IPS-18c (cell line): ENCODE measurements at regions not wholly inside any gene's neighbourhood (a gene's known extent, or its start where the extent isn't known, plus 50 kb on each side); places are given as distances from the start of the nearest gene placed in this dataset.

Experiments used
- H3K4me3 ChIP-seq: 2 replicates; pipeline ENCODE4 v1.7.0; 2013; ENCODE audit warnings: low read depth, mild to moderate bottlenecking, low read length, moderate library complexity; ENCODE audit not compliant: insufficient read depth
- H3K9me3 ChIP-seq: one replicate; pipeline ENCODE4 v1.6.1; 2013; ENCODE audit warnings: mild to moderate bottlenecking, low read length, moderate library complexity; ENCODE audit not compliant: control insufficient read depth, insufficient read depth

- H3K9me3 ChIP-seq: no peaks in the 10 kb centered on the region
- H3K4me3 ChIP-seq: no peak overlapping the region
Observed at GRCh38 chr13:89806594-89806993, 1540.9 kb upstream of the MIR17HG start.

- no peak overlapping the region for H3K4me3 ChIP-seq
- no peaks in the 10 kb centered on the region for H3K9me3 ChIP-seq
Observed at GRCh38 chr13:89812856-89813255, 1534.6 kb upstream of the MIR17HG start.

GRCh38 chr13:89816404-89816803 lies 1531.1 kb upstream of the MIR17HG start:
- no peak overlapping the region for H3K4me3 ChIP-seq
- peaks cover 2% of the 10 kb centered on the region for H3K9me3 ChIP-seq

GRCh38 chr13:89822467-89822866 lies 1525.0 kb upstream of the MIR17HG start:
- Histone ChIP-seq H3K4me3 (no peak overlapping the region), H3K9me3 (peaks cover 2% of the 10 kb centered on the region)

- Histone ChIP-seq H3K4me3 (no peak overlapping the region), H3K9me3 (no peaks in the 10 kb centered on the region)
Observed at GRCh38 chr13:89827552-89827951, 1519.9 kb upstream of the MIR17HG start.

DNA sequence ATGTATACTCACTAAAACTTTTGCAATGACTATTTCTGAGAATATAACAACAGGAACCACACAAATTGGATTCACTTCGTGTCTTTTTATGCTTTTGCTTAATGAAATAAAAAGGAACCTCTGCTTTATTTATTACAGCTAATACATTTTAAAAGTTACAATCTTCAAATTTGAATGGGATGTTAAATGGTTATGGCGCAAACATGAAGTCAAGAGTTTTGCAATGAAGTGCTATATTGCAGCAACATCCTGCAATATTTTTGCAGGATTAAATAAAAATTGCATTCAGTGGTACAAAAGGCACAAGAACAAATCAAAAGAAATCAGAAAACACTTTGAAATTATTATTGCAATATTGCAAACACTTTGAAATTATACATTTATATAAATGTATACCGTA lies 1519.0 kb upstream of the MIR17HG start:
- Histone ChIP-seq H3K4me3 (no peak overlapping the region), H3K9me3 (no peaks in the 10 kb centered on the region)

DNA sequence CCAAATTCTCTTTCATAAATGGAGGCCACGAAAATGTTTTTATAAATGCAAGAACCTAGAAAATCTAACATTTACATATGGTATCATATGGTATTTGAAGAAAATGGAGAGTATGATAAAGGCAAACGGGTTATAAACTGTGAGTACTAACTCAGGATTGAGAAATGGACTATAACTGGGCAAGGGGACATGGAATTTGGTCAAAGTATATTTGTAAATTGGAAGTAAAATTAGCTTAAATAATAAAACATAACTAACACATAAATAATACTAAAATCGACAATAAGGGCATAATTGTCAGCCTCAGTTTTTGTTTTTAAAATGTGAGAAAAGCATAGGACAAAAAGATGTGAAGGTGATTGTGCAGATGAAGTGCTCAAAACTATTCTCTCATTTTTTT lies 1516.3 kb upstream of the MIR17HG start:
- H3K4me3 ChIP-seq: no peak overlapping the region

DNA sequence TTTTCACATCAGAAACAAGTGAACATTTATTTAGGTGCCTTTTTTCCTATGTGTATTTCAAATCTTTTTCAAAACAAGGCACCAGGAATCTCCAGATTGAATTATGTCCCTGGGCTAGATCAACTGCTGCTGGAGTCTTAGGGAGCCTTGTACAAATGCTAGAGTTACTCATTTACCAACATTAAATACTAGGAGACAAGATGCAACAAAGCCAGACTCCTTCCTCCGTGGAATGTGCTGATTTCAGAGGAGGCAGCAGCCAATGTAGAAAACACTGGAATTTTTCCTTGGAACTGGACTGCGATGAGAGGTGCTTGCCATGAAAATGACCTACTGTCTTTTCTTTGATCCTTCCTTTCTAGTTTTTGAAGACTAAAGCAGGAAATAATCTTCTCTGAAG lies 1514.7 kb upstream of the MIR17HG start:
- Histone ChIP-seq H3K9me3 (no peaks in the 10 kb centered on the region), H3K4me3 (no peak overlapping the region)

More for the DNA sequence above, 1516.3 kb upstream of the MIR17HG start:
- no peaks in the 10 kb centered on the region for H3K9me3 ChIP-seq

- no peaks in the 10 kb centered on the region for H3K9me3 ChIP-seq
- no peak overlapping the region for H3K4me3 ChIP-seq
Observed at GRCh38 chr13:89843621-89844020, 1503.9 kb upstream of the MIR17HG start.

GRCh38 chr13:89845874-89846273 lies 1501.6 kb upstream of the MIR17HG start:
- H3K9me3 ChIP-seq: no peaks in the 10 kb centered on the region
- no peak overlapping the region for H3K4me3 ChIP-seq

GRCh38 chr13:89846926-89847585 lies 1500.4 kb upstream of the MIR17HG start:
- H3K9me3 ChIP-seq: no peaks in the 10 kb centered on the region
- H3K4me3 ChIP-seq: no peak overlapping the region

DNA sequence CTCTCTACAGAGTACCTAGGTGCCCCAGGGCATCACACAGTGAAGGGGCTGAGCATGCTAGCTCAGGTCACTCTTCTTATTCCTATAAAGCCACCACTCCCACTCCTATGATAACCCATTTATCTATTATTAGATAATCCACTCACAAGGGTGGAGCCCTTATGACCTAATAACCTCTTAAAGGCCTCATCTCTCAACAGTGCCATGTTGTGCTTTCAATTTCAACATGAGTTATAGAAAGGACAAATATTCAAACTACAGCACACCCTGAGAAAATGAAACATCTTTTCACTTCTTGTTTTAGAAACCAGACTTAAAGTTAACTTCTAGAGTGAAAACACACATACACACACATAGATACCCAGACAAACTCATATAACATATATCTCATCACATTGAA lies 1494.9 kb upstream of the MIR17HG start:
- H3K4me3 ChIP-seq: no peak overlapping the region
- H3K9me3 ChIP-seq: no peaks in the 10 kb centered on the region

- Histone ChIP-seq H3K4me3 (no peak overlapping the region), H3K9me3 (no peaks in the 10 kb centered on the region)
Observed at GRCh38 chr13:89856512-89856911, 1491.0 kb upstream of the MIR17HG start.

GRCh38 chr13:89857502-89857901 lies 1490.0 kb upstream of the MIR17HG start:
- Histone ChIP-seq H3K4me3 (no peak overlapping the region), H3K9me3 (no peaks in the 10 kb centered on the region)

DNA sequence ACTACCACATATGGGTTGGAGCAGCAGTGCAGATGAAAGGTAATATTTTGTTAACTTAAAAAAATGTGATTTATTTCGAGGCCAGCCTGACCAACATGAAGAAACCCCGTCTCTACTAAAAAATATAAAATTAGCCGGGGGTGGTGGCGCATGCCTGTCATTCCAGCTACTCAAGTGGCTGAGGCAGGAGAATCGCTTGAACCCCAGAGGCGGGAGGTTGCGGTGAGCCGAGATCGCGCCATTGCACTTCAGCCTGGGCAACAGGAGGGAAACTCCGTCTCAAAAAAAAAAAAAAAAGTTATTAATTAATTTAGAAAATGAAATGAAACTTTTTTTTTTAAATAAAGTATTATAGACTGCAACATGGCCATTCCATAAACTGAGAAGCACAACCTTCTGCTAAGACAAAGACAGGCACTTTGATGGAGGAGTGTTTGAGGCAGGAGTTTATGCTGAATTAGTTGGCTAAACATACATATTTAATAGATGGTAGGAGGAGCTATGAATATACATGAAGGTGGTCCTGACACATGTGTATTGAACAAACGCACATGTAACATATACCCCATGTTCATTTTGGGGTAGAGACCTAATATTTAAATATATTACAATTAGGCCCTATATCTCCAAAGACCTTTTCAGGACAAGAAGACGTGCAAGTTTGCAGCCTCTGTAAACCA lies 1485.3 kb upstream of the MIR17HG start:
- no peaks in the 10 kb centered on the region for H3K9me3 ChIP-seq

GRCh38 chr13:89862691-89863036 lies 1484.8 kb upstream of the MIR17HG start:
- Histone ChIP-seq H3K9me3 (no peaks in the 10 kb centered on the region), H3K4me3 (no peak overlapping the region)

More for the DNA sequence above, 1485.3 kb upstream of the MIR17HG start:
- no peak overlapping the region for H3K4me3 ChIP-seq

GRCh38 chr13:89865164-89866064 lies 1482.1 kb upstream of the MIR17HG start:
- no peak overlapping the region for H3K4me3 ChIP-seq
- H3K9me3 ChIP-seq: no peaks in the 10 kb centered on the region

DNA sequence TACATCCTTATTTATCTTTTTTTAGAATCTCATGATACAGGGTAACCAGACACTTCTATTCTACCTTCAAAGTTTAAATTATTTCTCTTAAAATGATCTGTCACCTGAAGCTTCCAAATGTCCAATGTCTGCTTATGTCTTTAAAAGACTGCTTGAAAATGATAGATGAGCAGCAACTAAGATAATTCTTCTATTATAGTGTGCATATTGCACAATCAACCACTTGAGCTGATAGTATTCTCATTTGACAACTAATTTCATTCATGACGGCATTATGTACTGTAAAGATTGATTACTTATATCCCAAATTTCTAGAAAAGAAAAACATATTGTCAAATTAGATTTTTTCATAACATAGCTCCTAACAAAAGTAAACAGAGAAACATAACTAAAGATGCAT lies 1478.2 kb upstream of the MIR17HG start:
- Histone ChIP-seq H3K4me3 (no peak overlapping the region), H3K9me3 (no peaks in the 10 kb centered on the region)
